ENCODE measurements at regions not wholly inside any gene's neighbourhood (a gene's known extent, or its start where the extent isn't known, plus 50 kb on each side); places are given as distances from the start of the nearest gene placed in this dataset.

GRCh38 chr4:122100508-122100907 is 51.6 kb upstream of the BLTP1 start:
- Histone ChIP-seq H3K9me3 (no peaks in the 10 kb centered on the region), H3K4me3 (no peak overlapping the region), H3K27me3 (ENCODE audit: insufficient read depth in 3 of 3, low read length in 2 of 3) (peaks cover 0 to 3% (median 0%) of the 10 kb centered on the region in 3 donors), H3K27ac (no peak overlapping the region), H3K4me1 (no peaks in the 10 kb centered on the region), H3K36me3 (ENCODE audit: insufficient read depth in 1 of 2, low read depth in 1 of 2) (no peaks in the 10 kb centered on the region)
- WGBS, 3 donors: 23 to 31% (median 28%) methylated on average over 2 of the region's 2 CpGs
- ATAC-seq (no peak), DNase-seq (no peak)
- TF ChIP-seq CTCF (IDR thresholded peaks at IDR 0.05): no peak
- intact Hi-C loops (cut with DNase I): no loop called here

GRCh38 chr4:122099896-122100295 is 52.2 kb upstream of the BLTP1 start:
- DNase-seq (no peak), ATAC-seq (no peak)
- Histone ChIP-seq H3K27me3 (ENCODE audit: insufficient read depth in 3 of 3, low read length in 2 of 3) (peaks cover 0 to under 1% (median 0%) of the 10 kb centered on the region in 3 donors), H3K4me3 (no peak overlapping the region), H3K27ac (no peak overlapping the region), H3K4me1 (no peaks in the 10 kb centered on the region), H3K9me3 (no peaks in the 10 kb centered on the region), H3K36me3 (ENCODE audit: insufficient read depth in 1 of 2, low read depth in 1 of 2) (no peaks in the 10 kb centered on the region)
- no peak for TF ChIP-seq CTCF (IDR thresholded peaks at IDR 0.05)
- intact Hi-C loops (cut with DNase I): no loop called here
- WGBS, 3 donors: 76 to 78% (median 77%) methylated on average over 2 of the region's 2 CpGs

GRCh38 chr4:122091836-122092405 is 60.2 kb upstream of the BLTP1 start:
- no peaks in the 10 kb centered on the region for H3K4me1 ChIP-seq
- no peak overlapping the region for H3K4me3 ChIP-seq
- intact Hi-C loops (cut with DNase I): no loop called here
- no peak overlapping the region for H3K27ac ChIP-seq
- H3K9me3 ChIP-seq: no peaks in the 10 kb centered on the region
- H3K27me3 ChIP-seq (ENCODE audit: insufficient read depth in 3 of 3, low read length in 2 of 3): no peaks in the 10 kb centered on the region
- ATAC-seq (no peak), DNase-seq (no peak)
- H3K36me3 ChIP-seq (ENCODE audit: insufficient read depth in 1 of 2, low read depth in 1 of 2): no peaks in the 10 kb centered on the region
- no peak for TF ChIP-seq CTCF (IDR thresholded peaks at IDR 0.05)
- WGBS, 3 donors: 61 to 69% (median 63%) methylated on average over 1 of the region's 1 CpG

GRCh38 chr4:122091397-122091796 is 60.7 kb upstream of the BLTP1 start:
- intact Hi-C loops (cut with DNase I): no loop called here
- no peaks in the 10 kb centered on the region for H3K27me3 ChIP-seq (ENCODE audit: insufficient read depth in 3 of 3, low read length in 2 of 3)
- H3K9me3 ChIP-seq: no peaks in the 10 kb centered on the region
- WGBS, 3 donors: 80 to 92% (median 87%) methylated on average over 1 of the region's 1 CpG
- TF ChIP-seq CTCF (IDR thresholded peaks at IDR 0.05): no peak
- H3K4me3 ChIP-seq: no peak overlapping the region
- no peaks in the 10 kb centered on the region for H3K4me1 ChIP-seq
- no peak for DNase-seq
- H3K27ac ChIP-seq: no peak overlapping the region
- ATAC-seq: no peak
- no peaks in the 10 kb centered on the region for H3K36me3 ChIP-seq (ENCODE audit: insufficient read depth in 1 of 2, low read depth in 1 of 2)

GRCh38 chr4:122090989-122091388 is 61.1 kb upstream of the BLTP1 start:
- ATAC-seq (no peak), DNase-seq (no peak)
- Histone ChIP-seq H3K4me3 (no peak overlapping the region), H3K27me3 (ENCODE audit: insufficient read depth in 3 of 3, low read length in 2 of 3) (no peaks in the 10 kb centered on the region), H3K27ac (no peak overlapping the region), H3K36me3 (ENCODE audit: insufficient read depth in 1 of 2, low read depth in 1 of 2) (no peaks in the 10 kb centered on the region), H3K4me1 (no peaks in the 10 kb centered on the region), H3K9me3 (no peaks in the 10 kb centered on the region)
- intact Hi-C loops (cut with DNase I): no loop called here
- no peak for TF ChIP-seq CTCF (IDR thresholded peaks at IDR 0.05)
- WGBS, 3 donors: 89 to 100% (median 93%) methylated on average over 1 of the region's 1 CpG
